Ascending aorta (tissue), 2 donors: ENCODE measurements at regions not wholly inside any gene's neighbourhood (a gene's known extent, or its start where the extent isn't known, plus 50 kb on each side); places are given as distances from the start of the nearest gene placed in this dataset.
A peak's percentile ranks its signal among the peaks of the same experiment; 100 is the strongest.

ENCODE experiments used
- DNase-seq, 2 donors: peaks; one replicate each; pipeline ENCODE4 v3.0.0-alpha.2; 2019; ENCODE audit warnings: low spot score in 2 of 2
- H3K27ac ChIP-seq, 2 donors: fragments of 200-600 bp; sonication (generic); one replicate each; pipeline ENCODE4 v1.5.1; 2016 to 2017; ENCODE audit warnings: mild to moderate bottlenecking in 1 of 2
- H3K27me3 ChIP-seq: fragments of 200-600 bp; sonication (generic); one replicate; pipeline ENCODE4 v1.5.1; 2017
- H3K36me3 ChIP-seq, 2 donors: fragments of 200-600 bp; sonication (generic); one replicate each; pipeline ENCODE4 v1.5.1; 2016
- H3K4me1 ChIP-seq, 2 donors: fragments of 200-600 bp; sonication (generic); one replicate each; pipeline ENCODE4 v1.5.1; 2016 to 2017; ENCODE audit warnings: mild to moderate bottlenecking in 1 of 2
- H3K4me3 ChIP-seq, 2 donors: fragments of 200-600 bp; sonication (generic); one replicate each; pipeline ENCODE4 v1.5.1; 2016 to 2017; ENCODE audit warnings: mild to moderate bottlenecking in 1 of 2
- H3K9me3 ChIP-seq, 2 donors: fragments of 200-600 bp; sonication (generic); one replicate each; pipeline ENCODE4 v1.5.1; 2016
- CTCF ChIP-seq, 3 experiments: fragments of 200-600 bp in 2 of 3; fragments of 450-650 bp in 1 of 3; sonication (generic) in 2 of 3; IDR thresholded peaks; one replicate each; pipeline ENCODE4 v1.5.1; 2016 to 2019; ENCODE audit warnings: antibody characterized with exemption in 3 of 3, mild to moderate bottlenecking in 1 of 3, moderate library complexity in 1 of 3
- intact Hi-C: fragments of 100-400 bp; cut with DNase I; formaldehyde crosslinking; loops from one replicate; pipeline ENCODE4 v1.15.1; 2023

GRCh38 chr10:89073719-89074118 is 83.1 kb downstream of the FAS start:
- Histone ChIP-seq H3K9me3 (no peaks in the 10 kb centered on the region), H3K4me1 (no peaks in the 10 kb centered on the region), H3K36me3 (no peaks in the 10 kb centered on the region), H3K27me3 (no peaks in the 10 kb centered on the region), H3K4me3 (no peak overlapping the region), H3K27ac (peak overlapping the region in 1 of 2 donors; percentile 22)
- no peak for DNase-seq
- intact Hi-C loops, result no loop called here
- no peak for TF ChIP-seq CTCF (IDR thresholded peaks at IDR 0.05)

- Histone ChIP-seq H3K9me3 (no peaks in the 10 kb centered on the region), H3K27ac (no peak overlapping the region), H3K4me3 (no peak overlapping the region), H3K27me3 (no peaks in the 10 kb centered on the region), H3K36me3 (no peaks in the 10 kb centered on the region), H3K4me1 (no peaks in the 10 kb centered on the region)
- DNase-seq, result no peak
- TF ChIP-seq CTCF (IDR thresholded peaks at IDR 0.05), result no peak
- intact Hi-C loops, result no loop called here
Measured at GRCh38 chr10:89069589-89069988, 79.0 kb downstream of the FAS start.
